GM12878 (cell line): ENCODE measurements at regions not wholly inside any gene's neighbourhood (a gene's known extent, or its start where the extent isn't known, plus 50 kb on each side); places are given as distances from the start of the nearest gene placed in this dataset.

Experiments used
- ATAC-seq: fragments of 200-7000 bp; cut with Tn5 transposase; 3 replicates; pipeline ENCODE4 v1.9.1; 2020; ENCODE audit warnings: mild to moderate bottlenecking, moderate library complexity
- BruUV-seq: library from RNA; stranded (reverse); fragments of 400-500 nt; replicated peaks from 2 replicates; lab custom pipeline; 2021; lab: Mats Ljungman, UMichigan
- CTCF ChIA-PET: fragments of 300-600 bp; sonication (Branson Sonifier 250); formaldehyde crosslinking; extraction: SDS; loops from one replicate; lab custom pipeline; 2021; ENCODE audit warnings: inconsistent platforms; lab: Yijun Ruan, JAX
- POLR2A ChIA-PET: fragments of 350-600 bp; formaldehyde crosslinking; extraction: SDS; loops from one replicate; lab custom pipeline; 2021; ENCODE audit warnings: inconsistent platforms; lab: Charles Lee
- RAD21 ChIA-PET: fragments of 300-600 bp; sonication (Branson Sonifier 250); formaldehyde crosslinking; loops from one replicate; lab custom pipeline; 2023; ENCODE audit warnings: antibody characterized with exemption; ENCODE audit not compliant: unreplicated experiment; lab: Charles Lee
- SMC1A ChIA-PET: fragments of 300-600 bp; sonication (Branson Sonifier 250); formaldehyde crosslinking; loops from one replicate; lab custom pipeline; 2023; ENCODE audit not compliant: unreplicated experiment, uncharacterized antibody; lab: Charles Lee
- DNase-seq: peaks from one replicate; pipeline ENCODE4 v3.0.0-alpha.2; 2011; ENCODE audit warnings: low read depth, low spot score
- FAIRE-seq: peaks from 3 replicates; lab custom pipeline; 2011; peaks lifted over from hg19 to GRCh38; lab: Jason Lieb, UNC
- H2AFZ ChIP-seq: 2 replicates; pipeline ENCODE4 v1.6.0; 2011; ENCODE audit warnings: low read depth, low read length, control low read depth; ENCODE audit not compliant: control insufficient read depth
- H3K27ac ChIP-seq: 2 replicates; pipeline ENCODE4 v1.5.1; 2011; ENCODE audit warnings: control low read depth; ENCODE audit not compliant: control insufficient read depth, insufficient read depth
- H3K27me3 ChIP-seq, 2 experiments: replicated peaks in 1 of 2; 2 replicates each; pipeline versions ENCODE4 v1.6.0 to v1.6.1; 2011; ENCODE audit warnings: low read length in 1 of 2; ENCODE audit not compliant: control insufficient read depth in 2 of 2, insufficient read depth in 2 of 2
- H3K36me3 ChIP-seq, 2 experiments: 2 replicates each; pipeline ENCODE4 v1.5.1; 2011; ENCODE audit warnings: low read length in 1 of 2; ENCODE audit not compliant: control insufficient read depth in 2 of 2, insufficient read depth in 2 of 2
- H3K4me1 ChIP-seq: 2 replicates; pipeline ENCODE4 v1.6.1; 2011; ENCODE audit warnings: mild to moderate bottlenecking, low read length, moderate library complexity, mixed read lengths; ENCODE audit not compliant: control insufficient read depth, insufficient read depth
- H3K4me2 ChIP-seq: 2 replicates; pipeline ENCODE4 v1.6.0; 2011; ENCODE audit warnings: control low read depth; ENCODE audit not compliant: control insufficient read depth, insufficient read depth
- H3K4me3 ChIP-seq: fragments of 200-600 bp; sonication (generic); 2 replicates; pipeline ENCODE4 v1.5.1; 2016
- H3K79me2 ChIP-seq: 2 replicates; pipeline ENCODE4 v1.6.0; 2011; ENCODE audit warnings: low read length; ENCODE audit not compliant: control insufficient read depth, insufficient read depth
- H3K9ac ChIP-seq: 2 replicates; pipeline ENCODE4 v1.8.0; 2011; ENCODE audit warnings: low read length, control low read depth, mixed read lengths; ENCODE audit not compliant: control insufficient read depth, insufficient read depth
- H3K9me3 ChIP-seq: replicated peaks from 3 replicates; pipeline ENCODE4 v1.5.1; 2011; ENCODE audit warnings: mild to moderate bottlenecking, low read length; ENCODE audit not compliant: control insufficient read depth, insufficient read depth
- H4K20me1 ChIP-seq: 2 replicates; pipeline ENCODE4 v1.6.0; 2011; ENCODE audit not compliant: control insufficient read depth, insufficient read depth
- BCLAF1 ChIP-seq: fragments of 450-650 bp; IDR thresholded peaks from 2 replicates; pipeline ENCODE4 v1.6.1; 2017; ENCODE audit warnings: antibody characterized with exemption, mild to moderate bottlenecking, moderate library complexity
- GATAD2B ChIP-seq: fragments of 450-650 bp; conservative IDR thresholded peaks from 2 replicates; pipeline ENCODE4 v1.6.1; 2017; ENCODE audit warnings: low read depth, mild to moderate bottlenecking, moderate library complexity
- HDAC6 ChIP-seq: fragments of 200-600 bp; sonication (generic); IDR thresholded peaks from one replicate; pipeline ENCODE4 v1.8.0; 2017; ENCODE audit warnings: antibody characterized with exemption; ENCODE audit not compliant: unreplicated experiment
- IKZF1 ChIP-seq: fragments of 450-650 bp; conservative IDR thresholded peaks from 2 replicates; pipeline ENCODE4 v1.6.1; 2017; ENCODE audit warnings: antibody characterized with exemption, mild to moderate bottlenecking
- MEF2B ChIP-seq: fragments of 450-650 bp; IDR thresholded peaks from 2 replicates; pipeline ENCODE4 v1.6.1; 2018; ENCODE audit warnings: mild to moderate bottlenecking, moderate library complexity; ENCODE audit not compliant: partially characterized antibody, poor library complexity, severe bottlenecking
- MXI1 ChIP-seq: fragments of 150-350 bp; IDR thresholded peaks from 2 replicates; pipeline ENCODE4 v1.6.1; 2011; ENCODE audit warnings: low read depth, mild to moderate bottlenecking, inconsistent platforms, low read length, improper control_type of control experiment
- SIN3A ChIP-seq: IDR thresholded peaks from 2 replicates; pipeline ENCODE4 v1.6.1; 2012; ENCODE audit warnings: low read depth, low read length, improper control_type of control experiment
- ZBTB4 ChIP-seq: fragments of 450-650 bp; formaldehyde crosslinking; IDR thresholded peaks from 2 replicates; pipeline ENCODE4 v1.4.0; 2022; ENCODE audit warnings: mild to moderate bottlenecking, moderate library complexity
- ZNF384 ChIP-seq: IDR thresholded peaks from 2 replicates; pipeline ENCODE4 v1.6.1; 2012; ENCODE audit warnings: low read depth, mild to moderate bottlenecking, low read length, improper control_type of control experiment, borderline replicate concordance
- WGBS: methylation state at CpG from one replicate; pipeline ENCODE4 v1.1.6; 2016; ENCODE audit warnings: low lambda C conversion rate; ENCODE audit not compliant: insufficient replicate concordance, insufficient coverage; ENCODE audit errors: missing lambda C conversion rate; 5-methylcytosine and 5-hydroxymethylcytosine counted together
- in situ Hi-C: fragments of 300-500 bp; cut with MboI; formaldehyde crosslinking; loops from 9 replicates; pipeline ENCODE4 v1.14.3; 2018; ENCODE audit warnings: mixed read lengths
- intact Hi-C: fragments of 100-400 bp; cut with micrococcal nuclease; formaldehyde crosslinking; loops from one replicate; pipeline ENCODE4 v1.14.2; 2022; ENCODE audit not compliant: unreplicated experiment

- no TSS peak for BruUV-seq
- H4K20me1 ChIP-seq: no peaks in the 10 kb centered on the region
- no peak overlapping the region for H2AFZ ChIP-seq
- ChIA-PET CTCF (no interaction called here), RAD21 (no interaction called here), SMC1A (no interaction called here), POLR2A (no interaction called here)
- H3K27me3 ChIP-seq: no peaks in the 10 kb centered on the region
- no peaks in the 10 kb centered on the region for H3K79me2 ChIP-seq
- no peaks in the 10 kb centered on the region for H3K9me3 ChIP-seq
- H3K9ac ChIP-seq: no peak overlapping the region
- H3K27ac ChIP-seq: no peak overlapping the region
- WGBS: 36% methylated on average over 2 of the region's 2 CpGs
- H3K4me3 ChIP-seq: no peak overlapping the region
- H3K36me3 ChIP-seq: no peaks in the 10 kb centered on the region
- intact Hi-C loops: loop anchor here (10.0 kb wide), 1 partner anchor 415 kb away; no protein-coding TSS in a partner anchor
- in situ Hi-C loops: no loop called here
- TF ChIP-seq ZBTB4 (CRISPR knock-in tag): no peak
- no peak for TF ChIP-seq SIN3A
- TF ChIP-seq MXI1: no peak
- no peak for TF ChIP-seq IKZF1
- TF ChIP-seq HDAC6: no peak
- TF ChIP-seq GATAD2B: no peak
- no peak for TF ChIP-seq MEF2B
- TF ChIP-seq BCLAF1: no peak
- TF ChIP-seq ZNF384: no peak
- H3K4me1 ChIP-seq: no peaks in the 10 kb centered on the region
- DNase-seq (no peak), ATAC-seq (no peak), FAIRE-seq (no peak)
- H3K4me2 ChIP-seq: no peak overlapping the region
Measured at GRCh38 chr9:116009420-116009819, 144.2 kb upstream of the PAPPA start.
